ENCODE measurements at regions not wholly inside any gene's neighbourhood (a gene's known extent, or its start where the extent isn't known, plus 50 kb on each side); places are given as distances from the start of the nearest gene placed in this dataset.

DNA sequence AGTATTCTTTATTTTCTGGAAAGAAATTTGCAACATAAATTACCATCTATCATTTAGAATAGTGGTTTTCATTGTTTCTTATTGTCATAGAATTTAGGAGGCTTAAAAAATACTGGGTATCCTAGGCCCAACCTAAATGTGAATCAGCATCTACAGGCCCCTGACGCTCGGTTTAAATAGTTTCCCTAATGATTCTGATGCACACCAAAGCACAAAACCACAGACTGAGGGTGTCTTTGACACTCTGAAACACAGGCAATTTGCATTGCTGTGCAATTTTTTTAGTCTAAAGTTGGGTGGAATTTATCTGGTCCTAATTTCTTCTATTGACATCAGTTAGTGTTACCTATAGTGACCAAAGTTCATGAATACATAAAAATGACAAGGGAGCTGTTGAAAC, 87.6 kb upstream of the SSTR1 start:
- H3K27me3 Mint-ChIP-seq, result no peaks in the 10 kb centered on the region
- no peaks in the 10 kb centered on the region for H3K36me3 Mint-ChIP-seq (ENCODE audit: low read depth)
- H3K4me1 Mint-ChIP-seq, result no peaks in the 10 kb centered on the region
- no peaks in the 10 kb centered on the region for H3K9me3 Mint-ChIP-seq
- H3K4me3 Mint-ChIP-seq, result no peak overlapping the region
- intact Hi-C loops (cut with micrococcal nuclease), result no loop called here
- DNase-seq, result no peak
- no peak overlapping the region for H3K27ac Mint-ChIP-seq

- Mint-ChIP-seq H3K36me3 (ENCODE audit: low read depth) (no peaks in the 10 kb centered on the region), H3K4me3 (no peak overlapping the region), H3K4me1 (no peaks in the 10 kb centered on the region), H3K27ac (no peak overlapping the region), H3K27me3 (no peaks in the 10 kb centered on the region), H3K9me3 (no peaks in the 10 kb centered on the region)
- intact Hi-C loops (cut with micrococcal nuclease), result no loop called here
- DNase-seq, result no peak
Observed at GRCh38 chr14:38121320-38122020, 86.2 kb upstream of the SSTR1 start.

DNA sequence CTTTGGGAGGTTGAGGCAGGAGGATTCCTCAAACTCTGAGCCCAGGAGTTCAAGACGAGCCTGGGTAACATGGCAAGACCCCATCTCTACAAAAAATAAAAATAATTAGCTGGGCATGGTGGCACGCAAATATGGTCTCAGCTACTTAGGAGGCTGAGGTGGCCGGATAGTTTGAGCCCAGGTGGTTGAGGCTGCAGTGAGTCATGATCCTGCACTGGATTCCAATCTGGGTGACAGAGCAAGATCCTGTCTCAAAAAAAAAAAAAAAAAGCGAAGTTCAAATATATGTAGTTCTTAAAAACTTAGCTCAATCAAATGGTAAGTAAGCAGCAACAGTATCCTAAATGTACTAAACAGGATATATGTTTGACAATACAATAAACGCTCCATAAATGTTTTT, 85.5 kb upstream of the SSTR1 start:
- Mint-ChIP-seq H3K27ac (no peak overlapping the region), H3K4me3 (no peak overlapping the region), H3K9me3 (no peaks in the 10 kb centered on the region), H3K36me3 (ENCODE audit: low read depth) (no peaks in the 10 kb centered on the region), H3K4me1 (no peaks in the 10 kb centered on the region), H3K27me3 (no peaks in the 10 kb centered on the region)
- intact Hi-C loops (cut with micrococcal nuclease), result no loop called here
- no peak for DNase-seq

DNA sequence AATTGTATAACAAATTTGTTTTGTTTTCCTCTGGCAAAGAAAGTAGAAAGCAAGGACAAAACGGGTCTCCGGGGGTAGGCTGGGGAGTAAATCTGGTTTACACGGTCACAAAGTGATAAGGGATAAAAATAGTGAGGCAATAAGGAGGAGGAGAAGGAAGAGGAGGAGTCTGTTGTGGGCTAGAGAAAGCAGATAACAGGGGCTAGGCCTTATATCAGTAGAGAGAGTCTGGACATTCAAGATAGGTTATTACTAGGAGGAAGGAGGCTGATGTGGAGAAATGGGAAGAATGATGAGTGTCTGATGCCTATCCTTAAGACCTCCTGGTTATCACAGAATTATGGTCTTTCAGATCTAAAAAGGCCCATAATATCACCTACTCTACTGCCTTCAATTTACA, 83.2 kb upstream of the SSTR1 start:
- no peak for DNase-seq
- intact Hi-C loops (cut with micrococcal nuclease), result no loop called here
- Mint-ChIP-seq H3K4me1 (peaks cover 2% of the 10 kb centered on the region), H3K27me3 (no peaks in the 10 kb centered on the region), H3K27ac (no peak overlapping the region), H3K9me3 (no peaks in the 10 kb centered on the region), H3K4me3 (no peak overlapping the region), H3K36me3 (ENCODE audit: low read depth) (no peaks in the 10 kb centered on the region)

DNA sequence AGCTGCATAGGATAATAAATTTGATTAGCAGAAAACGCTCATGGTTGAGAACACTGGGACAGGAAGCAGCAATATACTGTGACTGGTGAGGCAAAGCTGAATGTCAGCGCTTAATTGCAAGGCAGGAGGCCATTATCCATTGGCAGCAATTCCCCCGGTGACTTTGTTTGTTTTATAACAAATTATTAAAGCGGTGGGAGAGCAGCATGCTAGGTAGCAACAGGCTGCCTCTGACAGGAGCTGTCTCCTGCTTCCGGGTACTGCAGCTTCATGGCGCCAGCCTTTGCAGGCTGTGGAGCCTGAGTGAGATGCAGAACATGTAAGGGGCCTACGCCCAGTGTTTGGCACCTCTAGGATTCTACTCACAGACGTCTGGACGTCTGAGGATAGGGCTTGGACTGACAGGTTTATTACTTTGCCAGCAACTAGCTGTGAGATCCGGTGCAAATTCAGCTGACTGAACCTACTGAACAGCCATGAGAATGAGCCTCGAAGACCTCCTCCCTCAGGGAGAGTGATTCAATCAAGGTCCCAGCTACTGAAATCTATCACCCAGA, 82.1 kb upstream of the SSTR1 start:
- Mint-ChIP-seq H3K36me3 (ENCODE audit: low read depth) (no peaks in the 10 kb centered on the region), H3K4me1 (peaks cover 7% of the 10 kb centered on the region), H3K27ac (no peak overlapping the region), H3K27me3 (no peaks in the 10 kb centered on the region), H3K4me3 (no peak overlapping the region), H3K9me3 (no peaks in the 10 kb centered on the region)
- no peak for DNase-seq
- intact Hi-C loops (cut with micrococcal nuclease), result no loop called here

GRCh38 chr14:38127356-38127755, 80.3 kb upstream of the SSTR1 start:
- no peaks in the 10 kb centered on the region for H3K36me3 Mint-ChIP-seq (ENCODE audit: low read depth)
- H3K27ac Mint-ChIP-seq, result no peak overlapping the region
- H3K9me3 Mint-ChIP-seq, result no peaks in the 10 kb centered on the region
- H3K4me3 Mint-ChIP-seq, result no peak overlapping the region
- H3K4me1 Mint-ChIP-seq, result peaks cover 7% of the 10 kb centered on the region
- intact Hi-C loops (cut with micrococcal nuclease), result no loop called here
- no peak for DNase-seq
- H3K27me3 Mint-ChIP-seq, result no peaks in the 10 kb centered on the region

DNA sequence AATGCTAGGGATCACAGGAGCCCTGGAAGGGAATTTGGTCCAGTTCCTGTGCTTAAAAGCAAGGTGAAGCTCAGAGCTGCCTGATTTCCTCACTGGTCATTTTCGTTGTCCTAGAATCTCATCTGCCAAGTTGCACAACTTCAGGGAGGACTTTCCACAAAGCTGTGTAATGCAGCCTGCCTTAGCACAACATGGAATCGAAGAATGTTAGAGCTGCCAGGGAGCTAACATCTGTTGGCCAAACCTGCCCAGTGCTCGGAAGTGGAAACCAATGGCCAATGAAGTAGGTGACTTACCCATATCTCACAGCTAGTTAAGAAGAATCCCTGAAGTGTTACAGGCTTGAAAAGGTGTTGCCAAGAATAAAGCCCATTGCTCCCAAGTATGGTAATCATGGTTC, 79.9 kb upstream of the SSTR1 start:
- Mint-ChIP-seq H3K36me3 (ENCODE audit: low read depth) (no peaks in the 10 kb centered on the region), H3K27me3 (no peaks in the 10 kb centered on the region), H3K4me1 (peaks cover 7% of the 10 kb centered on the region), H3K27ac (no peak overlapping the region), H3K9me3 (no peaks in the 10 kb centered on the region), H3K4me3 (no peak overlapping the region)
- DNase-seq, result no peak
- intact Hi-C loops (cut with micrococcal nuclease), result no loop called here

DNA sequence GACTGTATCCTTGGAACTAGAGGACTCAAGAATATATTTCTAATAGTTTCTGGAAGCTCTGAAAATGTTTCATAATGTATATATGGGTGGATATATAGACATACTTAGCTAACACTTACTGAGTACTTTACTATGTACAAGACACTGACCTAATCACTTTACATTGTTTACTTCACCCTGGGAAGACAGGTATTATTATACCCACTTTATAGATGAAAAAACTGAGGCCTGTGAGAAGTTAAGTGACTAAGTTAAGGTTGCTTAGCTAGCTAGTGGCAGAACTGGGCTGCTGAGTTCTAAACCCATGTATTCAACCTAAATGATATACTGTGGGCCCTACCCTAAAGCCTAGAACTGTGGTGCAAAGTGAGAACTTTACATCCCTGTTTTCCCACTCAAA, 79.1 kb upstream of the SSTR1 start:
- no peaks in the 10 kb centered on the region for H3K27me3 Mint-ChIP-seq
- H3K36me3 Mint-ChIP-seq (ENCODE audit: low read depth), result no peaks in the 10 kb centered on the region
- no peak overlapping the region for H3K27ac Mint-ChIP-seq
- H3K4me1 Mint-ChIP-seq, result peaks cover 7% of the 10 kb centered on the region
- H3K4me3 Mint-ChIP-seq, result no peak overlapping the region
- no peaks in the 10 kb centered on the region for H3K9me3 Mint-ChIP-seq
- intact Hi-C loops (cut with micrococcal nuclease), result no loop called here
- no peak for DNase-seq

GRCh38 chr14:38129192-38129591, 78.5 kb upstream of the SSTR1 start:
- DNase-seq, result no peak
- Mint-ChIP-seq H3K4me1 (peaks cover 7% of the 10 kb centered on the region), H3K4me3 (no peak overlapping the region), H3K9me3 (no peaks in the 10 kb centered on the region), H3K27me3 (no peaks in the 10 kb centered on the region), H3K27ac (no peak overlapping the region), H3K36me3 (ENCODE audit: low read depth) (no peaks in the 10 kb centered on the region)
- intact Hi-C loops (cut with micrococcal nuclease), result no loop called here

DNA sequence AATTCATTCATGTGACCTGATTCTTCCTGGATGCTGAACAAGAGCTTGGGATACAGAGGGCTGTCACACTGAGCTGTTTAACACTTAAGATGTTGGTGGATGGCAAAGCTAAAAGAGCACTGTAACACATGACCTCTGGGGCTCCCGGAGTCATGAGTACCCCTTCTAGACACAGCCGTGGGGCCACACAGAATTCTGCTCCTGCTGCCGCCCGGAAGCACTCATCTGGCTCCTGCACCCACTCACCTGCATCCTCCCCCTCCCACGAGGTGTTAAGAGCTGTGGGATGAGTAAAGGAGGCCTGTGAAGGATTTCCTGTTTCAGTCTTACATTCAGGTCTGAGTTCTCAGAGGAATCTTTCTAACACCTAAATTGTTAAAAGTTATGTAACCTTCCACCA, 78.0 kb upstream of the SSTR1 start:
- intact Hi-C loops (cut with micrococcal nuclease), result no loop called here
- DNase-seq, result no peak
- H3K4me1 Mint-ChIP-seq, result peaks cover 7% of the 10 kb centered on the region
- H3K9me3 Mint-ChIP-seq, result no peaks in the 10 kb centered on the region
- H3K27ac Mint-ChIP-seq, result no peak overlapping the region
- H3K36me3 Mint-ChIP-seq (ENCODE audit: low read depth), result no peaks in the 10 kb centered on the region
- peaks cover 2% of the 10 kb centered on the region for H3K27me3 Mint-ChIP-seq
- no peak overlapping the region for H3K4me3 Mint-ChIP-seq

DNA sequence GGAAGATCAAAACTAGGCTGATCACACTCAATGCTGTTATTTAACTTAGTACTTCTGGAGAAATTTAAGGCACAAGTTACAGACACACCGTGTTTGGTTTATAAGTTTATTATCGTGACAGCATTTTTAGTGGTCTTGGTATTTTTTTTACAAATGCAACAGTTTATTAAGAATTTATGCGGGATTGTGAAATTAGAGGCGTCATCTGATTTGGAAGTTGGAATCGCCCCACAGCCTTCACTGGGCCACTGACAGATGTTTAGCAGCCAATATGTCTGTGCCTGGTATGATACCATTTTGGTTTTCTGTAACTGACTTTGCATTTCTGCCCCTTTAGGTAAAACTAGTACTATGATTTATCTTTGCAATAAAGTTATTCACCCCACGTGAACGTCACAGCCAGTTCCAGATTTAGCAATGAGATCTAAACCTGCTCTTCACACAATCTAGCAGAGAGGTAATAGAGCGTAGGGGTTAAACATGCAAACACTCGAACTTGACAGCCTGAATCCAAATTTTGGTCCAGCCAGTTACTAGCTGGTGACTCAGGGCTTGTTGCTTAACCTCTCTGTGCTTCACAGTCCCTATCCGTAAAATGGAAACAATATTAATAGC, 73.2 kb upstream of the SSTR1 start:
- Mint-ChIP-seq H3K36me3 (ENCODE audit: low read depth) (no peaks in the 10 kb centered on the region), H3K4me3 (no peak overlapping the region), H3K27ac (no peak overlapping the region), H3K9me3 (no peaks in the 10 kb centered on the region), H3K27me3 (peaks cover 2% of the 10 kb centered on the region), H3K4me1 (peaks cover 5% of the 10 kb centered on the region)
- no peak for DNase-seq
- intact Hi-C loops (cut with micrococcal nuclease), result loop anchor here (2.0 kb wide), 1 partner anchor 68 kb away; no protein-coding TSS in a partner anchor

DNA sequence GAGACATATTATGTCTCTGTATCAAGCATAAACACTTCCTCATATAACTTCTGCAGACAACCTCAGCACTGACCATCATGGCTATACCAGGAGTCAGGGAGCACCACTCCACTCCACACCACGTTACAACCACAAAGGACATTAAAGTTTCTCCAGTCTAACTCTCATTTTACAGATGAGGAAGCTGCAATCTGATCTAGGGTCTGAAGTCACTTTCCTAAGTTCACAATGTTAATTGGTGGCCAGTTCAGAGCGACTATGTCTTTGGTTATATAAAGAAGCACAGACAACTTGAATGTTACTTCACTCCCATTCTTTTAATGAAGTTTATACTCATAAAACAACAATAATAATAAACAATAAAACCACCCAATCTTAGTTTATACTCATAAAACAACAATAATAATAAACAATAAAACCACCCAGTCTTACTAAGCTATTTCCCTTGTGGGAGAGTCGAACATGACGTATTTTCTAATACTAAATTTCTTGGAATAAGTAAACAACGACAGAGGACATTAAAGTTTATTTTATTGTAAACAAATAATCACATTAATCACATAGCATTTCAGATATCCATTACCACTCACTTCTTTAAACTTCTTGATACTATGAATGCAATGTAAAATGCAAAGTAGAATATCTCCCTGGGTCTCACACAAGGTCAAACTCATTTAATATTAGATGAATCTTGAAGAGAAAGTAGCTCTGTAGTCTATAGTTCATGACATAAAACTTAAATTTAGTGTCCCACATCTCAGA, 72.4 kb upstream of the SSTR1 start:
- no peak for DNase-seq
- H3K27ac Mint-ChIP-seq, result no peak overlapping the region
- no peaks in the 10 kb centered on the region for H3K9me3 Mint-ChIP-seq
- no peaks in the 10 kb centered on the region for H3K36me3 Mint-ChIP-seq (ENCODE audit: low read depth)
- H3K27me3 Mint-ChIP-seq, result peaks cover 2% of the 10 kb centered on the region
- H3K4me1 Mint-ChIP-seq, result no peaks in the 10 kb centered on the region
- no peak overlapping the region for H3K4me3 Mint-ChIP-seq
- intact Hi-C loops (cut with micrococcal nuclease), result loop anchor here (2.0 kb wide), 1 partner anchor 68 kb away; no protein-coding TSS in a partner anchor

GRCh38 chr14:38137005-38137404, 70.7 kb upstream of the SSTR1 start:
- intact Hi-C loops (cut with micrococcal nuclease), result no loop called here
- Mint-ChIP-seq H3K9me3 (no peaks in the 10 kb centered on the region), H3K36me3 (ENCODE audit: low read depth) (no peaks in the 10 kb centered on the region), H3K27me3 (peaks cover 2% of the 10 kb centered on the region), H3K4me1 (no peaks in the 10 kb centered on the region), H3K4me3 (no peak overlapping the region), H3K27ac (no peak overlapping the region)
- no peak for DNase-seq

DNA sequence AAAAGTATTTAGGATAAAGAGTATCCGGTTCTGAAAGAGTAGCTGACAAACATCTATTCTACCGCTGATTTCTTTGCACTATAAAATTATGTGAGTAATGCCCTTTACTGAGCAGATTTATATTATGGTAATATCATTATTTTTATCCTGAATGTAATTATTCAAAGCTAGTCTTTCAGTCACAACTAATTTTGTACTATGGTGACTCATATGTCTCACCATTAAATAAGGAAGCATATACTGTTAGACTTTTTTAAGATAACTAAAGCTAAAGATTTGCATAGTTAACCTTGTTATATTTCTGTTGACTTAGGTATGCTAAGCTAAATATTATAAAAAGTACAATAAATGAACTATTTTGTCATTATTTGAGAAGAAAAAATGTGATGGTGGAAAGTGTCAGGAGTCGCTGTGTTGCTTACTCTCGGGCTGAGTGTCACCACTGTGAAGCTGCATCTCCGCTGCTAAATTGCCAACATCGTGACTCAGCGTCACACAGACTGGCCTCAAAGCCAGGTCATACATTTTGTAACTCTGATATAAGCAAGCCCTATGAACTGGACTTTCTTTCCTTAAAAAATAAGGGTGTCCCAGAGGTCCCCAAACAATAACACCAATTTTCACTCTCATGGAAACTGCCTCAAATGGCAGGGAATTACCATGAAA, 69.1 kb upstream of the SSTR1 start:
- no peak for DNase-seq
- H3K9me3 Mint-ChIP-seq, result no peaks in the 10 kb centered on the region
- no peak overlapping the region for H3K27ac Mint-ChIP-seq
- no peaks in the 10 kb centered on the region for H3K36me3 Mint-ChIP-seq (ENCODE audit: low read depth)
- intact Hi-C loops (cut with micrococcal nuclease), result no loop called here
- peaks cover 2% of the 10 kb centered on the region for H3K27me3 Mint-ChIP-seq
- H3K4me1 Mint-ChIP-seq, result no peaks in the 10 kb centered on the region
- no peak overlapping the region for H3K4me3 Mint-ChIP-seq

Measured in activated CD4-positive, alpha-beta T cell treated with anti-CD3 and anti-CD28 coated beads, Interleukin-2, amount 10 ng/mL, durations not matched to agents 24 days and 14 days (primary cell).